Common myeloid progenitor, CD34-positive (primary cell): ENCODE measurements at regions not wholly inside any gene's neighbourhood (a gene's known extent, or its start where the extent isn't known, plus 50 kb on each side); places are given as distances from the start of the nearest gene placed in this dataset.
"Not testable (repeated sequence)": the region's sequence is repeated elsewhere in the genome, so short reads cannot be mapped to it uniquely, and the experiment has no call there.

ENCODE experiments used
- CTCF ChIA-PET: fragments of 350-600 bp; sonication (Branson Sonifier 250); formaldehyde crosslinking; loops from one replicate; lab custom pipeline; 2021; ENCODE audit warnings: antibody characterized with exemption; lab: Charles Lee
- POLR2A ChIA-PET: fragments of 350-600 bp; sonication (Branson Sonifier 250); formaldehyde crosslinking; loops from one replicate; lab custom pipeline; 2021; ENCODE audit warnings: antibody characterized with exemption; lab: Charles Lee
- DNase-seq, 3 donors: peaks; one replicate each; pipeline versions ENCODE4 v3.0.0 to v3.0.0-alpha.2; 2013
- H3K27ac ChIP-seq, 2 experiments: 1 replicate in 1 of 2; 2 replicates in 1 of 2; pipeline ENCODE4 v1.7.0; 2013; ENCODE audit warnings: inconsistent platforms in 2 of 2, low read length in 2 of 2, mild to moderate bottlenecking in 2 of 2, low read depth in 1 of 2, moderate library complexity in 1 of 2; ENCODE audit not compliant: severe bottlenecking in 2 of 2, insufficient read depth in 1 of 2, poor library complexity in 1 of 2
- H3K27me3 ChIP-seq, 5 experiments: replicated peaks in 2 of 5; 1 replicate in 3 of 5; 2 replicates in 2 of 5; pipeline versions ENCODE4 v1.6.1 to v1.7.0; 2013; ENCODE audit warnings: low read length in 4 of 5, mild to moderate bottlenecking in 2 of 5, moderate library complexity in 2 of 5, inconsistent platforms in 1 of 5; ENCODE audit not compliant: insufficient read depth in 5 of 5, control insufficient read depth in 4 of 5
- H3K36me3 ChIP-seq, 4 experiments: 1 replicate in 2 of 4; 2 replicates in 2 of 4; pipeline versions ENCODE4 v1.6.1 to v1.7.0; 2013; ENCODE audit warnings: low read length in 3 of 4, control low read depth in 1 of 4, mild to moderate bottlenecking in 1 of 4; ENCODE audit not compliant: control insufficient read depth in 4 of 4, insufficient read depth in 4 of 4
- H3K4me1 ChIP-seq, 4 experiments: 1 replicate in 3 of 4; 2 replicates in 1 of 4; pipeline versions ENCODE4 v1.6.1 to v1.7.1; 2013; ENCODE audit warnings: low read length in 3 of 4, mild to moderate bottlenecking in 3 of 4, control low read depth in 1 of 4, inconsistent platforms in 1 of 4, moderate library complexity in 1 of 4; ENCODE audit not compliant: control insufficient read depth in 4 of 4, insufficient read depth in 4 of 4; ENCODE audit errors: control extremely low read depth in 1 of 4
- H3K4me3 ChIP-seq, 7 experiments: 1 replicate in 4 of 7; 2 replicates in 3 of 7; pipeline versions ENCODE4 v1.5.1 to v1.7.0; 2013; ENCODE audit warnings: mild to moderate bottlenecking in 7 of 7, low read length in 6 of 7, moderate library complexity in 6 of 7, inconsistent platforms in 2 of 7, low read depth in 2 of 7, control low read depth in 1 of 7; ENCODE audit not compliant: insufficient read depth in 4 of 7, control insufficient read depth in 1 of 7; ENCODE audit errors: extremely low read depth in 1 of 7
- H3K9me3 ChIP-seq, 5 experiments: 1 replicate in 4 of 5; 2 replicates in 1 of 5; pipeline versions ENCODE4 v1.6.1 to v1.7.1; 2013; ENCODE audit warnings: low read length in 4 of 5, mild to moderate bottlenecking in 2 of 5, inconsistent platforms in 1 of 5, low read depth in 1 of 5, moderate library complexity in 1 of 5; ENCODE audit not compliant: control insufficient read depth in 4 of 5, insufficient read depth in 2 of 5; ENCODE audit errors: control extremely low read depth in 1 of 5
- WGBS: methylation state at CpG from one replicate; pipeline ENCODE4 v1.1.5; 2013; ENCODE audit not compliant: insufficient coverage; 5-methylcytosine and 5-hydroxymethylcytosine counted together

DNA sequence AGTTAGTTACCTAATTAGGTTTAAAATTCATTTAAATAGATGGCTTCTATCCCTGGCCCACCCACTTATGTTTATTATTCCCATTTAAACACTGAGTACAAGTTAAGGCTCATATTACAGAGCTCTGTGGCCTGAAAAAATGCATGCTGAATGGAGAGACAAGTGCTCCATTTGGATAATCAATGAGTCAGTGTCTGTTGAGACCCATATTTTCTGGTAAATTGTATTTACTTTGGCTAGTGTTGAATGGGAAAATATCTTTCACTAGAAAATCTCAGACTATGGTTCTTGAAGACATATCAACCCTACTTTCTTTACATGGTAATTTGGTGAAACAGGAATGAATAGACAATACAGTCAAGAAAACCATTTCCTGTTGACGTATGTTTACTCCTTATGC, 356.0 kb downstream of the S1PR1 start:
- ChIA-PET POLR2A (no interaction called here), CTCF (no interaction called here)
- Histone ChIP-seq H3K27ac (no peak overlapping the region), H3K4me3 (no peak overlapping the region), H3K36me3 (no peaks in the 10 kb centered on the region), H3K9me3 (peaks cover 0 to 2% (median 0%) of the 10 kb centered on the region in 5 experiments), H3K27me3 (no peaks in the 10 kb centered on the region), H3K4me1 (no peaks in the 10 kb centered on the region)
- no CpG with 5 or more reads among the region's 1 CpG for WGBS
- no peak for DNase-seq

GRCh38 chr1:101595881-101596374, 359.1 kb downstream of the S1PR1 start:
- H3K27me3 ChIP-seq: no peaks in the 10 kb centered on the region
- CTCF ChIA-PET: interaction anchor here (0.6 to 1.6 kb wide), 2 partner anchors 10 to 580 kb away, joined by 3 to 4 read pairs; no protein-coding TSS in a partner anchor
- POLR2A ChIA-PET: no interaction called here
- H3K27ac ChIP-seq: no peak overlapping the region
- H3K4me1 ChIP-seq: no peaks in the 10 kb centered on the region
- H3K4me3 ChIP-seq: no peak overlapping the region
- no peaks in the 10 kb centered on the region for H3K36me3 ChIP-seq
- no peak for DNase-seq
- peaks cover 0 to 2% (median 0%) of the 10 kb centered on the region in 5 experiments for H3K9me3 ChIP-seq
- WGBS: 83% methylated on average over 1 of the region's 2 CpGs

GRCh38 chr1:101600615-101601014, 363.8 kb downstream of the S1PR1 start:
- H3K36me3 ChIP-seq, H3K9me3 ChIP-seq, POLR2A ChIA-PET, H3K4me3 ChIP-seq, H3K4me1 ChIP-seq, H3K27me3 ChIP-seq, DNase-seq, CTCF ChIA-PET, H3K27ac ChIP-seq: not testable (repeated sequence)
- 96% methylated on average over 4 of the region's 5 CpGs for WGBS

- WGBS: no CpG with 5 or more reads among the region's 1 CpG
- Histone ChIP-seq H3K4me3 (no peak overlapping the region), H3K9me3 (peaks cover 0 to 2% (median 0%) of the 10 kb centered on the region in 5 experiments), H3K36me3 (no peaks in the 10 kb centered on the region), H3K27ac (no peak overlapping the region), H3K4me1 (peaks cover 0 to 13% (median 0%) of the 10 kb centered on the region in 4 experiments), H3K27me3 (peaks cover 0 to 2% (median 0%) of the 10 kb centered on the region in 5 experiments)
- ChIA-PET CTCF (no interaction called here), POLR2A (no interaction called here)
- DNase-seq: no peak
These were observed 366.9 kb downstream of the S1PR1 start for GRCh38 chr1:101603726-101604125.

- ChIA-PET POLR2A (no interaction called here), CTCF (interaction anchor here (1.9 kb wide), 1 partner anchor 11 kb away, joined by 4 read pairs; no protein-coding TSS in a partner anchor)
- peak in 2 of 3 donors; percentile 9 to 19 for DNase-seq
- Histone ChIP-seq H3K27ac (no peak overlapping the region), H3K4me3 (no peak overlapping the region), H3K27me3 (peaks cover 0 to 2% (median 0%) of the 10 kb centered on the region in 5 experiments), H3K4me1 (peaks cover 0 to 13% (median 0%) of the 10 kb centered on the region in 4 experiments), H3K9me3 (peaks cover 0 to 6% (median 0%) of the 10 kb centered on the region in 5 experiments), H3K36me3 (no peaks in the 10 kb centered on the region)
- WGBS: no CpG with 5 or more reads among the region's 2 CpGs
These were observed 369.1 kb downstream of the S1PR1 start for GRCh38 chr1:101605878-101606277.

- H3K27ac ChIP-seq: no peak overlapping the region
- H3K9me3 ChIP-seq: peaks cover 0 to 7% (median 0%) of the 10 kb centered on the region in 5 experiments
- POLR2A ChIA-PET: no interaction called here
- no peak overlapping the region for H3K4me3 ChIP-seq
- no peak for DNase-seq
- H3K36me3 ChIP-seq: no peaks in the 10 kb centered on the region
- CTCF ChIA-PET: no interaction called here
- no peaks in the 10 kb centered on the region for H3K4me1 ChIP-seq
- H3K27me3 ChIP-seq: no peaks in the 10 kb centered on the region
These were observed 376.7 kb downstream of the S1PR1 start for GRCh38 chr1:101613546-101613945.

DNA sequence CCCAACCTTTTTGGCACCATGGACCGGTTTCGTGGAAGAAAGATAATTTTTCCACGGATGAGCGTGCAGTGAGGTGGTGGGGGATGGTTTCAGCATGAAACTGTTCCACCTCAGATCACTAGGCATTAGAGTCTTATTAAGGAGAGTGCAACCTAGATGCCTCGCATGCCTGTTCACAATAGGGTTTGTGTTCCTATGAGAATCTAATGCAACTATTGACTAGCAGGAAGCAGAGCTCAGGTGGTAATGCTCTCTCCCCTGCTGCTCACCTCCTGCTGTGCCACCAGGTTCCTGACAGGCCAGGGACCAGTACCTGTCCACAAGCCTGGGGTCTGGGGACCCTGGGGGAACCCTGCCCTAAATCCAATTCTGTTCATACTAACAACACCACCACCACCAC, 377.8 kb downstream of the OLFM3 start:
- H3K9me3 ChIP-seq: no peaks in the 10 kb centered on the region
- no peaks in the 10 kb centered on the region for H3K27me3 ChIP-seq
- no peaks in the 10 kb centered on the region for H3K36me3 ChIP-seq
- no peak for DNase-seq
- CTCF ChIA-PET: no interaction called here
- H3K27ac ChIP-seq: no peak overlapping the region
- no peaks in the 10 kb centered on the region for H3K4me1 ChIP-seq
- POLR2A ChIA-PET: no interaction called here
- H3K4me3 ChIP-seq: no peak overlapping the region
- 90% methylated on average over 2 of the region's 5 CpGs for WGBS
